GM18502 (cell line): ENCODE measurements at regions not wholly inside any gene's neighbourhood (a gene's known extent, or its start where the extent isn't known, plus 50 kb on each side); places are given as distances from the start of the nearest gene placed in this dataset.

ENCODE experiments used
- ATAC-seq: cut with Tn5 transposase; IDR thresholded peaks from one replicate; pipeline ENCODE4 v1.9.1; 2021; ENCODE audit warnings: mild to moderate bottlenecking; ENCODE audit not compliant: unreplicated experiment, poor library complexity

DNA sequence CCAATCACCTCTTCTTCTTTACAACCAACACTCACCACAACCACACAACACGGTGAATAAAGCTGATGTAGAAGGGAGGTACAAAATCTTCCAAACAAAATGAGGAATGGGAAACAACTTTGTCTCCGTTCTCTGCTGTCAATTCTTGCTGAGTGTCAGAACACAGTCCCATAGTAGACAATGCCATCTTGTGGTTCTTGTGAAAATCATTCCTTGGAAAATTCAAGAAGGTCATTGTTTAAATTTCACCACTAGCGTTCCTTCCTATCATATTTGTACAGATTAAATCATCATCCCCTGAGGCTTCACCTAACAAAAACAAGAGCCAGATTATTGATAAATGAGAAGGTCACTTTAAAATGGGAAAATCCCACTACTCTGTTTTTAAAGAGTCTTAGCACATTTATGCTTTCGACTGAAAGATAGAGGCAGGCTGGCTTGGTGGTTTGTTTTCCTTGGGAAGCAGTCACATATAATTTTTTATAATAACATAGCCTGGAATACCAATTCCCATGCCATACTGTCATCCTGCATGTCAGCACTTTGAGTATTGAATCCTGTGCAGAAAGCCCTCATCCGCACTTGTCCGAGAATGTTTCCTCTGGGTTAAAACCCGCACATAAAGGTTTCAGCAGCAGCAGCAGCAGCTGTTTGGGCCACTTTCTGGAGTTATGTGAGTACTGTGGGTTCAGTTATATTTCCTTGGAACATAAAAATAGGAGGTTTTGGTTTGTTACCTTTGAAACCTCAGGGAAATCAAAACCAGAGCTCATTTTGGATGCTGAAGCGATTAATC, 395.0 kb upstream of the SMARCA2 start:
- ATAC-seq, result no peak

- no peak for ATAC-seq
These were observed 377.7 kb upstream of the SMARCA2 start for GRCh38 chr9:1637401-1637800.

- no peak for ATAC-seq
These were observed 376.0 kb upstream of the SMARCA2 start for GRCh38 chr9:1639166-1639565.

DNA sequence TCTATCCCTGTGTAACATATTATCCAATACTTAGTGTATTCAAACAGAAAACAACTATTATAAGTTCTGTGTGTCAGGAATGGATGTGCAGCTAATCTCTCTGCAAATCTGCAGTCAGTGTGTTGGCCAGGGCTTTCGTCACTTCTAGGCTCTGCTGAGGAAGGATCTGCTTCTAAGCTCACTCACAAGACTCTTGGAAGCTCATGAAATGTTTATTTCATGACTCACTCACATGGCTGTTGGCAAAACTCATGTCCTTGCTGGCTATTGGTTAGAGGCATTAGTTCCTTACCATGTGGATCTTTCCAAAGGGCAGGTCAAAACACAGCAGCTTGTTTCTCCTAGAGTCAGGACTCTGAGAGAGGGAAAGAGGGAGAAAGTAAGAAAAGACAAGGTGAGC, 367.4 kb upstream of the SMARCA2 start:
- ATAC-seq, result no peak

DNA sequence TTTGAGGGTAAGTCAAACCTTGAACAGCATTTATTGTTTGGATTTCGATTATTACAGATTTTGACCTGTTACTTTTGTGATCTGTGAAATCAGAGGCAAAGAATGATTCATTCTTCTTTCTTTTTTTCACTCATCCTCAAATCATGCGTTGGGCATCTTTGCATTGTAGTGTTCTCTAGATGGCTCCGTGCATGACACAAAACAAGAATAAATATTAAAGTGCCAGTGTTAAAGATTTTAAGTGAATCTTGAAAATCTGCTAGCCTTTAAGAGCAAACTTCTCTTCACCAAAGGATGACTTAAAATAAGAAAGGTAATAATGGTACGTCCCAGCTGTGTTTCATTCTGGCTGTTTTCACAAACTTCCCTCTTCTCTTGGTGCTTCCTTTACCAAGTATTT, 361.9 kb upstream of the SMARCA2 start:
- ATAC-seq, result no peak

GRCh38 chr9:1658661-1659362, 356.3 kb upstream of the SMARCA2 start:
- ATAC-seq, result no peak

DNA sequence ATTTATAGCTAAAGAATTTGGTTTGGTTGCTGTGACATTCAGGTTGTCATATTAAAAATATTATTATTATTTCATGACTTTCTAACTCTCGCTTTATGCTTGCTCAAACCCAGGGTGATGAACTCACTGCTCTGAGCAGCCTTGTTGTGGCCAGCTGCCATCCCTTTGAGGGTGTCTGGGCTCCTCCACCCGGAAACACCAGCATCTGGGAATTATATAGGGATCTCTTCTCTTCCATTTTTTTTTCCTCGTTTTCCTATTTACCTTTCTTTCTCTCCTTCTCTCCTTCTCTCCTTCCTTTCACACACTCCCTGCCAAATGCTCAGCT, 355.8 kb upstream of the SMARCA2 start:
- ATAC-seq, result no peak

DNA sequence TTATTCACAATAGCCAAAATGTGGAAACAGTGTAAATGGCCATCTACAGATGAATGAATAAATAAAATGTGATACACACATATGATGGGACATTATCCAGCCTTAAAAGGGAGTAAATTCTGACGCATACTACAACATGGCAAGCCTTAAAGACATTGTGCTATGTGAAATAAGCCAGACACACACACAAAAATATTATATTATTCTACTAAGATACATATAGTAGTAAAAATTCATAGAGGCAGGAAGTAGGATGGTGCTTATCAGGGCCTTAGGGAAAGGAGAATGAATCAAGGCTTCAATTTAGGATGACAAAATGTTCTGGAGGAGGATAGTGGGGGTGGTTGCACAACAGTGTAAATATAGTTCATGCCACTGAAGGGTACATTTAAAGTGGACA, 346.7 kb upstream of the SMARCA2 start:
- ATAC-seq, result no peak

- no peak for ATAC-seq
These were observed 341.8 kb upstream of the SMARCA2 start for GRCh38 chr9:1673300-1673699.

- ATAC-seq, result no peak
These were observed 338.4 kb upstream of the SMARCA2 start for GRCh38 chr9:1676771-1677170.

GRCh38 chr9:1683951-1684350, 331.2 kb upstream of the SMARCA2 start:
- no peak for ATAC-seq

DNA sequence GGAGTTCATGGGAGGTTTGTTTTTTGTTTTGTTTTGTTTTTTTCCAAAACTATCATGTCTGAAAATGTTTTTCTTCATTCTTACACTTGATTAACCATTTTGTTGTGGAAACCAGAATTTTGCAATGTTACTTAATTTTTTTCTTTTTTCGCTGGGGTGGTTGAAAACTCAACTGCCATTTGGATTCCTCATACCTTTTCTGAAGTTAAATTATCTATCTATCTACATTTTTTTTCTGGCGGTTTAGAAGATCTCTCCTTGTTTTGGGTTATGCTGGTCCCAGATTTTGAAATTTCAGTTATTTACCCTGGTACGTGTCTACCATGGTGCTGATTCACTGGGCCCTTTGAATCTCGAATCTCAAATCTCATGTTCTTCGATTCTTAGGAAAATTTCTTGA, 316.2 kb upstream of the SMARCA2 start:
- no peak for ATAC-seq

DNA sequence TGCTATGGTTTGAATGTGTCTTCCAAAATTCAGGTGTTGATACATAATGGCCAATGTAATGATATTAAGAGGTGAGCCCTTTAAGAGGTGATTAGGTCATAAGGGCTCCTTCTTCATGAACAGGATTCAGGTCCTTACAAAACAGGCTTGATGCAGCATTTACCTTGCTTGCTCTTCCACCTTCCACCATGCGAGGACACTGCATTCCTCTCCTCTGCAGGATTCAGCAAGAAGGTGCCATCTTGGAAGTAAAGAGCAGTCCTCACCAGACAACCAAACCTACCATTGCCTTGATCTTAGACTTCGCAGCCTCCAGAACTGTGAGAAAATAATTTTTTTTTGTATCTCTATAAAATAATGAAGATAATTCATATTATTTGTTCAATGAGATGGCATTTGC, 314.0 kb upstream of the SMARCA2 start:
- no peak for ATAC-seq

GRCh38 chr9:1702701-1703100, 312.4 kb upstream of the SMARCA2 start:
- no peak for ATAC-seq

- no peak for ATAC-seq
These were observed 307.9 kb upstream of the SMARCA2 start for GRCh38 chr9:1707291-1707690.

- ATAC-seq, result no peak
These were observed 306.9 kb upstream of the SMARCA2 start for GRCh38 chr9:1708219-1708618.

DNA sequence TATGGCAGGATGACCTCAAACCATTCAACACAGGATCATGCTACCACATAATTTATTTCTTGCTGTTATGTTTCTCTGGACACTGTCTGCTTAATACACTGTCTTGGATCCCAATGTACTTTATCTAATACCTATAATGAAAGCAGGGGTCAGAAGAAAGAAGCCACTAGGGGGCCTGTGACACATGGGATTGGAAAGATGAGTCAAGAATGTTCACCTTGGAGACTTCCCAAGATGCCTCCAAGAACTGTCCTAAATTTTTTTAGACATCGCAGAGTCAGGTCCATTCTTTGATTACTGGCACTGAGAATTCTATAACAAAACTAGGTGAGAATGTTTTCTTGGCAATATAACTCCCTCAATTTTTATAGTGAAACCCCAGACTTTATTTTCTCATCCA, 305.8 kb upstream of the SMARCA2 start:
- no peak for ATAC-seq

DNA sequence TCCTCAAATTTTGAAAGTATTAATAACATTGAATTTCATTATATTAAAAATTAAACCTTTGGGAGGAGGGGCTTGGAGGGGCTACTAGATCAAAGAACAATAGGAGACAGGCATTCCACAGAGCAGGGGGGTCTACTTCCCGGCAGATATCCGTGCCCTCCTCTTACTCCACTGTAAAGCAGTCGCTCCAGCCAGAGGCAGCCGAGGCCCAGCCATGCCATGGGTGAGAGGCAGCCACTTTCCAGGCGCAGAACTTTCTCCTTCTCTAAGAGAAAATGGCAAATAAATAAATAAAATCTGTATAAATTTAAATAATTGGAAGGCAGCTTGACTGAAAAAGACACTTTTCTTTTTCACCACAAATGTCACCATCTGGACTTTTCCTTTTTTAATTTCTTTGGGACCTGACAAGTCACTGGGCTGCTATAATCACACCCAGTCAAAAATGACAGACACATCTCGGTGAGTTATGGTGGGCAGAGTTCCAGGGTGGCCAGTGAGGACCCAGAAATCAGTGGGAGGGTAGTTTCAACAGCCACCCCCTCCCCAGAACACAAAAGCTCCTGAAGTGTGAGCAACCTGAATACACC, 302.2 kb upstream of the SMARCA2 start:
- no peak for ATAC-seq

- no peak for ATAC-seq
These were observed 301.3 kb upstream of the SMARCA2 start for GRCh38 chr9:1713841-1714240.

GRCh38 chr9:1717882-1718281, 297.3 kb upstream of the SMARCA2 start:
- ATAC-seq, result no peak

- no peak for ATAC-seq
These were observed 296.3 kb upstream of the SMARCA2 start for GRCh38 chr9:1718836-1719235.

GRCh38 chr9:1721196-1721595, 294.0 kb upstream of the SMARCA2 start:
- ATAC-seq, result no peak
